ENCODE measurements at regions not wholly inside any gene's neighbourhood (a gene's known extent, or its start where the extent isn't known, plus 50 kb on each side); places are given as distances from the start of the nearest gene placed in this dataset.

- ChIA-PET CTCF (ENCODE audit: low intra/inter-chr PET ratio) (no interaction called here), POLR2A (no interaction called here)
- no peaks in the 10 kb centered on the region for H3K9me1 ChIP-seq (ENCODE audit: control insufficient read depth, insufficient read depth, low read length)
- H2AFZ ChIP-seq (ENCODE audit: low read depth, low read length), result no peak overlapping the region
- FAIRE-seq (no peak), ATAC-seq (no peak), DNase-seq (ENCODE audit: extremely low read depth in 1 of 4, low spot score in 3 of 4) (no peak)
- no peak overlapping the region for H3K4me3 ChIP-seq
- WGBS (ENCODE audit: insufficient coverage, low coverage, missing lambda C conversion rate), result 0% methylated on average over 1 of the region's 1 CpG
- H3K27ac ChIP-seq (ENCODE audit: extremely low read depth, low read depth, low read length), result no peak overlapping the region
- H3K4me1 ChIP-seq (replicated peaks in 1 of 2; ENCODE audit: control insufficient read depth in 2 of 2, insufficient read depth in 2 of 2, low read length in 2 of 2), result no peaks in the 10 kb centered on the region
- intact Hi-C loops (cut with micrococcal nuclease), result no loop called here
- in situ Hi-C loops (cut with MboI), result loop anchor here (25.0 kb wide), 1 partner anchor 963 kb away; no protein-coding TSS in a partner anchor
- no peaks in the 10 kb centered on the region for H3K27me3 ChIP-seq (ENCODE audit: control insufficient read depth in 2 of 2, insufficient read depth in 2 of 2, low read length in 2 of 2)
- TF ChIP-seq SMC3 (conservative IDR thresholded peaks at IDR 0.05; ENCODE audit: insufficient read depth, low read depth, low read length), result no peak
- no peak for TF ChIP-seq NKRF (IDR thresholded peaks at IDR 0.05; ENCODE audit: borderline replicate concordance)
- no peak for TF ChIP-seq ZNF444 (CRISPR knock-in tag; IDR thresholded peaks at IDR 0.05)
- TF ChIP-seq HDAC3 (IDR thresholded peaks at IDR 0.05; ENCODE audit: borderline replicate concordance, partially characterized antibody), result no peak
- no peak for TF ChIP-seq NFRKB (IDR thresholded peaks at IDR 0.05; ENCODE audit: low read depth)
- TF ChIP-seq SIRT6 (IDR thresholded peaks at IDR 0.05; ENCODE audit: low read depth, low read length), result no peak
- TF ChIP-seq BHLHE40 (IDR thresholded peaks at IDR 0.05; ENCODE audit: low read length), result no peak
- no peak for TF ChIP-seq POLR2H (tag; IDR thresholded peaks at IDR 0.05; ENCODE audit: low read depth)
- TF ChIP-seq ZNF830 (CRISPR knock-in tag; IDR thresholded peaks at IDR 0.05), result no peak
- no peak for TF ChIP-seq PYGO2 (tag; IDR thresholded peaks at IDR 0.05)
- TF ChIP-seq POLR3G (IDR thresholded peaks at IDR 0.05; ENCODE audit: extremely low read depth, insufficient read length, insufficient replicate concordance), result no peak
- H3K4me2 ChIP-seq (ENCODE audit: insufficient read depth, low read length), result no peak overlapping the region
- H4K20me1 ChIP-seq (replicated peaks; ENCODE audit: control insufficient read depth, insufficient read depth, low read length), result no peaks in the 10 kb centered on the region
- no peak overlapping the region for H3K9ac ChIP-seq (ENCODE audit: insufficient read depth in 1 of 2, low read depth in 2 of 2, low read length in 2 of 2)
- BruUV-seq (replicated peaks), result no TSS peak
- no peaks in the 10 kb centered on the region for H3K79me2 ChIP-seq (ENCODE audit: control insufficient read depth, insufficient read depth, low read length)
- H3K36me3 ChIP-seq (ENCODE audit: control insufficient read depth, insufficient read depth, low read length), result no peaks in the 10 kb centered on the region
- no peaks in the 10 kb centered on the region for H3K9me3 ChIP-seq (replicated peaks; ENCODE audit: control insufficient read depth, insufficient read depth, low read depth, low read length)
Measured at GRCh38 chr14:38850664-38851063, 252.4 kb downstream of the SEC23A start.
